SK-N-SH treated with all-trans-retinoic acid at 6 μM for 48 hours (cell line): ENCODE measurements at regions not wholly inside any gene's neighbourhood (a gene's known extent, or its start where the extent isn't known, plus 50 kb on each side); places are given as distances from the start of the nearest gene placed in this dataset.

Experiments used
- ESRRG ChIP-seq: fragments of 250-450 bp; sonication (Bioruptor Pico); IDR thresholded peaks from 2 replicates; pipeline ENCODE4 v1.6.1; 2021; ENCODE audit warnings: mild to moderate bottlenecking
- OSR1 ChIP-seq: fragments of 250-450 bp; sonication (Bioruptor Pico); IDR thresholded peaks from 2 replicates; pipeline ENCODE4 v1.8.0; 2022; ENCODE audit warnings: moderate library complexity, mild to moderate bottlenecking, inconsistent platforms
- ZC3H10 ChIP-seq: fragments of 250-450 bp; sonication (Bioruptor Pico); IDR thresholded peaks from 2 replicates; pipeline ENCODE4 v1.5.1; 2021; ENCODE audit warnings: mild to moderate bottlenecking, moderate library complexity
- ZFP3 ChIP-seq: fragments of 250-450 bp; sonication (Bioruptor Pico); IDR thresholded peaks from 2 replicates; pipeline ENCODE4 v1.5.0; 2020; ENCODE audit warnings: mild to moderate bottlenecking, moderate library complexity
- ZNF70 ChIP-seq: fragments of 450-650 bp; formaldehyde crosslinking; IDR thresholded peaks from 2 replicates; pipeline ENCODE4 v1.5.0; 2020; ENCODE audit warnings: mild to moderate bottlenecking, moderate library complexity
- TF ChIP-seq, protein P1 (sequence below): fragments of 250-450 bp; sonication (Bioruptor Pico); IDR thresholded peaks from 2 replicates; pipeline ENCODE4 v1.8.0; 2020; ENCODE audit warnings: mild to moderate bottlenecking, moderate library complexity, borderline replicate concordance
- TF ChIP-seq, protein P2 (sequence below): fragments of 250-450 bp; sonication (Bioruptor Pico); IDR thresholded peaks from 2 replicates; pipeline ENCODE4 v1.5.1; 2020; ENCODE audit warnings: low read depth, mild to moderate bottlenecking, moderate library complexity
- TF ChIP-seq, protein P3 (sequence below): fragments of 250-450 bp; sonication (Bioruptor Pico); IDR thresholded peaks from 2 replicates; pipeline ENCODE4 v1.8.0; 2021; ENCODE audit warnings: low read depth, mild to moderate bottlenecking, moderate library complexity, borderline replicate concordance

DNA sequence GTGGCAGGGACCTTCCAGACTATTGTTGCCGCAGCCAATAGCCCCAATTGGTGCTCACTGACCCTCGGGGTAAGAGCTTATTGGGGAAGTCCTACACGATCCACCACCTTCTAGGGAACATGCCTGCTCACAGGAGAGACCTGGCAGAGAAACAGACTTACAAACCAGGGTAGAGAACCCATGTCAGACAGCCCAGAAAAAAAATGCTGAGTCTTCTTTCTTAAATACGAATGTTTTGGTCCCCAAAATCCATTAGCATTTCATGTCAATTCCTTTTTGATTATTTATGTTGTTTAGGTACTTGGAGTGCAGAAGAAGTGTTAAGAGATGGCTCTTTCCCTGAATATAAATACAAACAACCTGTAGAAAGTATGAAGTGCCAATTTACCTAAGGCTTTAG lies 84.9 kb upstream of the PDE10A start:
- TF ChIP-seq, protein P1, sequence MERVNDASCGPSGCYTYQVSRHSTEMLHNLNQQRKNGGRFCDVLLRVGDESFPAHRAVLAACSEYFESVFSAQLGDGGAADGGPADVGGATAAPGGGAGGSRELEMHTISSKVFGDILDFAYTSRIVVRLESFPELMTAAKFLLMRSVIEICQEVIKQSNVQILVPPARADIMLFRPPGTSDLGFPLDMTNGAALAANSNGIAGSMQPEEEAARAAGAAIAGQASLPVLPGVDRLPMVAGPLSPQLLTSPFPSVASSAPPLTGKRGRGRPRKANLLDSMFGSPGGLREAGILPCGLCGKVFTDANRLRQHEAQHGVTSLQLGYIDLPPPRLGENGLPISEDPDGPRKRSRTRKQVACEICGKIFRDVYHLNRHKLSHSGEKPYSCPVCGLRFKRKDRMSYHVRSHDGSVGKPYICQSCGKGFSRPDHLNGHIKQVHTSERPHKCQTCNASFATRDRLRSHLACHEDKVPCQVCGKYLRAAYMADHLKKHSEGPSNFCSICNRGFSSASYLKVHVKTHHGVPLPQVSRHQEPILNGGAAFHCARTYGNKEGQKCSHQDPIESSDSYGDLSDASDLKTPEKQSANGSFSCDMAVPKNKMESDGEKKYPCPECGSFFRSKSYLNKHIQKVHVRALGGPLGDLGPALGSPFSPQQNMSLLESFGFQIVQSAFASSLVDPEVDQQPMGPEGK (CRISPR knock-in tag), result no peak
- TF ChIP-seq ZNF70 (CRISPR knock-in tag), result no peak
- TF ChIP-seq ZFP3 (CRISPR knock-in tag), result no peak
- TF ChIP-seq, protein P2, sequence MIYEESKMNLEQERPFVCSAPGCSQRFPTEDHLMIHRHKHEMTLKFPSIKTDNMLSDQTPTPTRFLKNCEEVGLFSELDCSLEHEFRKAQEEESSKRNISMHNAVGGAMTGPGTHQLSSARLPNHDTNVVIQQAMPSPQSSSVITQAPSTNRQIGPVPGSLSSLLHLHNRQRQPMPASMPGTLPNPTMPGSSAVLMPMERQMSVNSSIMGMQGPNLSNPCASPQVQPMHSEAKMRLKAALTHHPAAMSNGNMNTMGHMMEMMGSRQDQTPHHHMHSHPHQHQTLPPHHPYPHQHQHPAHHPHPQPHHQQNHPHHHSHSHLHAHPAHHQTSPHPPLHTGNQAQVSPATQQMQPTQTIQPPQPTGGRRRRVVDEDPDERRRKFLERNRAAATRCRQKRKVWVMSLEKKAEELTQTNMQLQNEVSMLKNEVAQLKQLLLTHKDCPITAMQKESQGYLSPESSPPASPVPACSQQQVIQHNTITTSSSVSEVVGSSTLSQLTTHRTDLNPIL (CRISPR knock-in tag), result no peak
- TF ChIP-seq OSR1 (CRISPR knock-in tag), result no peak
- TF ChIP-seq ESRRG (CRISPR knock-in tag), result no peak
- TF ChIP-seq, protein P3, sequence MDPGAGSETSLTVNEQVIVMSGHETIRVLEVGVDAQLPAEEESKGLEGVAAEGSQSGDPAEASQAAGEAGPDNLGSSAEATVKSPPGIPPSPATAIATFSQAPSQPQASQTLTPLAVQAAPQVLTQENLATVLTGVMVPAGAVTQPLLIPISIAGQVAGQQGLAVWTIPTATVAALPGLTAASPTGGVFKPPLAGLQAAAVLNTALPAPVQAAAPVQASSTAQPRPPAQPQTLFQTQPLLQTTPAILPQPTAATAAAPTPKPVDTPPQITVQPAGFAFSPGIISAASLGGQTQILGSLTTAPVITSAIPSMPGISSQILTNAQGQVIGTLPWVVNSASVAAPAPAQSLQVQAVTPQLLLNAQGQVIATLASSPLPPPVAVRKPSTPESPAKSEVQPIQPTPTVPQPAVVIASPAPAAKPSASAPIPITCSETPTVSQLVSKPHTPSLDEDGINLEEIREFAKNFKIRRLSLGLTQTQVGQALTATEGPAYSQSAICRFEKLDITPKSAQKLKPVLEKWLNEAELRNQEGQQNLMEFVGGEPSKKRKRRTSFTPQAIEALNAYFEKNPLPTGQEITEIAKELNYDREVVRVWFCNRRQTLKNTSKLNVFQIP (CRISPR knock-in tag), result no peak
- TF ChIP-seq ZC3H10, result no peak
